Stimulated activated naive CD4-positive, alpha-beta T cell treated with Interleukin-2 at 50 U/mL for 16 hours (primary cell): ENCODE measurements at regions not wholly inside any gene's neighbourhood (a gene's known extent, or its start where the extent isn't known, plus 50 kb on each side); places are given as distances from the start of the nearest gene placed in this dataset.
"Not testable (repeated sequence)": the region's sequence is repeated elsewhere in the genome, so short reads cannot be mapped to it uniquely, and the experiment has no call there.

ENCODE experiments used
- DNase-seq: peaks from one replicate; lab custom pipeline; 2025; lab: John Stamatoyannopoulos, UW

DNA sequence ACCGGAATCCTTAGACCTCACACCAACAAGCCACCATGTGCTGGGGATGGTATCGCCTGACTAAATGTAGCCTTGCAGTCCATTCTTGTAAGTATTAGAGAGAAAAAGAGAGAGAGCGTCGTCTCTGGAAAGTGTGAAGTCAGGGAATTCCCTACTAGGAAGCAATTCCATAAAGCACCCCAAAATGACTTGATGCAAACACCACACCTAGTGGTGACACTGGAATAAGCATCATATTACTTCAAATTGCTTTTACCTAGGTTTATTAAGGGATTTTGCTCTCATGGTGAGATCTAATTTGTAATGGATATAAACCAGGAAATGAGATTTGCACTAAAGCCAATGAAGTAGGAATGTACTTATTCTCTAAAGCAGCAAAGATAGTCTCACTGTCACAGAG, 111.4 kb upstream of the METTL9 start:
- not testable (repeated sequence) for DNase-seq

- DNase-seq: not testable (repeated sequence)
Observed at GRCh38 chr16:21499046-21499445, 100.3 kb upstream of the METTL9 start.

- peak; percentile 52 for DNase-seq
Observed at GRCh38 chr16:21501223-21501868, 98.0 kb upstream of the METTL9 start.

GRCh38 chr16:21501869-21502667, 97.3 kb upstream of the METTL9 start:
- peak; percentile 82 for DNase-seq

DNA sequence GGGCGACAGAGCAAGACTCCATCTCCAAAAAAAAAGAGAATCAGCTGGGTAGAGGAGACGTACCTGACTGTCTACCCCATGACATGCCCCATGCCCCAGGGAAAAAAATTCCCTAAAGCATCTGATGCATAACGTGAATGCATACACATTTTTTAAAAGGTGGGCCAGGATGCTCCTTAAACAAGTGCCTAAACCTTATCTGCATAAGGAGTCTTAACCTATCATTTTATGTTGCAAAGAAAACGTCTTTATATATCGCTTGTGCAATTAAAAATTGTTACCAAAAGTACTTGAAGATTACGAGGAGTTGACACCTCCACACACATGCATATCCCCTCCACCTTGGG, 95.8 kb upstream of the METTL9 start:
- DNase-seq: not testable (repeated sequence)

DNA sequence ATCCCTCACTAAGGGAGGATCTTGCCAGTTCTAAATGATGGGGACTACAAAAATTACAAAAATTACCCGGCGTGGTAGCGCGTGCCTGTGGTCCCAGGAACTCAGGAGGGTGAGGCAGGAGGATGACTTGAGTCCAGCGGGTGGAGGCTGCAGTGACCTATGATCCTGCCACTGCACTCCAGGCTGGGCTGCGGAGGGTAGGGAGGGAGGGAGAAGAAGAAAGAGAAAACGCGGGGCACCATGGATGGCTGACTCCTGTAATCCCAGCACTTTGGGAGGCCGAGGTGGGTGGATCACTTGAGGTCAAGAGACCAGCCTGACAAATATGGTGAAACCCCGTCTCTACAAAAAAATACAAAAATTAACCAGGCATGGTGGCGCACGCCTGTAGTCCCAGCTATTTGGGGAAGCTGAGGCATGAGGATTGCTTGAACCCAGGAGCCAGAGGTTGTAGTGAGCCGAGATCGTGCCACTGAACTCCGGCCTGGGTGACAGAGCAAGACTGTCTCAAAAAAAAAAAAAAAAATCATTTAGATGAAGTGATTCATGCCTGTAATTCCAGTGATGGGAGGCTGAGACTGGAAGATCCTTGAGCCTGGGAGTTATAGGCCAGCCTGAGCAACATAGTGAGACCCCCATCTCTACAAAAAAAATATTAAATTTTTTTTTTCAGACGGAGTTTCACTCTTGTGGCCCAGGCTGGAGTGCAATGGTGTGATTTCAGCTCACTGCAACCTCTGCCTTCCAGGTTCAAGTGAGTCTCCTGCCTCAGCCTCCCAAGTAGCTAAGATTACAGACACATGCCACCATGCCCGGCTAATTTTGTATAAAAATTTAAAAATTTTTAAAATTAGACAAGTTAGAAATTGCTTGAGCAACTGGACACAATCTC, 95.2 kb upstream of the METTL9 start:
- DNase-seq: not testable (repeated sequence)

- DNase-seq: not testable (repeated sequence)
Observed at GRCh38 chr16:21505751-21506520, 93.4 kb upstream of the METTL9 start.

GRCh38 chr16:21506857-21507456, 92.4 kb upstream of the METTL9 start:
- DNase-seq: not testable (repeated sequence)

DNA sequence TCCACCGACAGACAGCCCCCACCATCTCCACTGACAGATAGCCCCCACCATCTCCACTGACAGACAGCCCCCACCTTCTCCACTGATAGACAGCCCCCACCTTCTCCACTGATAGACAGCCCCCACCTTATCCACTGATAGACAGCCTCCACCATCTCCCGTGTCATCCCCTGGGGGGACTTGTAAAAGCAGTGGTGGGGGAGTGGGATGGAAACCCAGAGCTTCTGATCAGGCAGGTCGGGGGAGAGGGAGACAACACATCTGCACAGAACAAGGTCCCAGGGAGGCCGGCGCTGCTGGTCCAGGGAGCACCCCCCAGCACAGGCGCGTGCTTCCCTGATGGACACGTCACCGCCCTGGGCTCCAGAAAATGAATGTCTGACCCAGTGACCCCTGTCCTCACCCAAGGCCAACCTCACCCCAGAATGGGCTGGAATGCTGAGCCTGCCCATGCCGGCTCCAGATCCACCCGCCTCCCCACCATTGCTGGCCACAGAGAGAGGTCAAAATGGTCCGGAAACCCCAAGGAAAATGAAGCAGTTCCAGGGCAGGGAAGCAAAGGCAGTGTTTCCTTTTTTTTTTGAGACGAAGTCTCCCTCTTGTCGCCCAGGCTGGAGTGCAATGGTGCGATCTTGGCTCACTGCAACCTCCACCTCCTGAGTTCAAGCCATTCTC, 91.6 kb upstream of the METTL9 start:
- not testable (repeated sequence) for DNase-seq

- DNase-seq: not testable (repeated sequence)
Observed at GRCh38 chr16:21508661-21509436, 90.5 kb upstream of the METTL9 start.

GRCh38 chr16:21509437-21510086, 89.8 kb upstream of the METTL9 start:
- DNase-seq: not testable (repeated sequence)

DNA sequence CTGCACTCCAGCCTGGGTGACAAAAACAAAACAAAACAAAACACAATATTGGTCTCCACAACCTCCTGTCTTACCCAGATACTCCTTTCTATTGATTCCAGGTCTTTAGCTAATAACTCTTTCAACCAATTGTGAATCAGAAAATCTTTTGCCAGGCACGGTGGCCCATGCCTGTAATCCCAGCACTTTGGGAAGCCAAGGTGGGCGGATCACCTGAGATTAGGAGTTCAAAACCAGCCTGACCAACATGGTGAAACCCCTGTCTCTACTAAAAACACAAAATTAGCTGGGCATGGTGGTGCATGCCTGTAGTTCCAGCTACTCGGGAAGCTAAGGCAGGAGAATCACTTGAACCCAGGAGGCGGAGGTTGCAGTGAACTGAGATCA, 88.5 kb upstream of the METTL9 start:
- not testable (repeated sequence) for DNase-seq

- DNase-seq: not testable (repeated sequence)
Observed at GRCh38 chr16:21511315-21512210, 87.8 kb upstream of the METTL9 start.

- DNase-seq: not testable (repeated sequence)
Observed at GRCh38 chr16:21512280-21513192, 86.8 kb upstream of the METTL9 start.

DNA sequence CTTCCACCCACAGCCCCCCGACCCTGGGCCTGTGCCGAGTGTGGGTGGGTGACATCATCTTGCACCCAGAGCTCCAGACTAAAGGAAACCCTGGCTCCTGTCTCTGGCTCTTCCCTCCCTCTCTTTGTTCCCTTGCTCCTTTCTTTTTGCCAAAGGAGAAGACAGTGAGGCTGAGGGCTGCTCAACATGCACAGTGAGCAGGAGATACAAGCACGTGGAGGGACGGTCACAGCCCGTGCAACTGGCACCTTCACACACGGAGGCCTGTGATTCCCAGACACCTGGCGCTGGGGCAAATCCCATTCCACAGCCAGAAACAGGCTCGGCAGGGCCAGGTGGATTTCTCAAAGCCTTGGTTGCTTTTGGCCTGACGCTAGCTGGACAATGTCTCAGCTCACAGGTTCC, 86.0 kb upstream of the METTL9 start:
- DNase-seq: not testable (repeated sequence)

DNA sequence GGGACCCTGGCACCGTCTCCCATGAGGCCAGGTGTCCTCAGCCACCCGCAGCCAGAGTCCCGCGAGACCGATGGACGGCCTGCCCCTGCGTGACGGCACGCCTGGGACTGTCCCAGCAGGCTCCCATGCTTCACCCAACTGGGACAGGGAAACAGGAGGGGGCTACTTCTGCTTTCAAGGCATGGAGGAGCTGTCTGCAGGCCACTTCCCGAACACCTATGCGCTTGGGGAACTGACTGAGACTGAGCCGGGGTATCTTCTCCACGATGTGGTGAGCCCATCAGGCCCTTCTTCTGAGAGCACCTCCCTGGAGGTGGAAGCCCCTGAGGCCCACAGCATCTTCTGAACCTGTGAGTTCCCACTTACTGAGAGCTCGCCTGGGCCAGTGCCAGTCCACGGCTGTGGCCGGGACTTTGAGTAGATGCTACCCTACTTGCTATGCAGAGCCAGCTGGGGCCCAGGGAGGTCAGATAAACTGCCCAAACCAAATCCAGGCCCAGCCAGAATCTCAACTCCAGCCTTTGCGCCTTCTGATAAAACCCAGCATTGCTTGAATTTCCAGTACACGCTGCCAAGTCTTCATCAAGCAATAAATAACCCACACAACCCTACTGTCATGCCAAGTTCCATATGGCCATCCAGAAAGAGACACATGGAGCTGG, 85.4 kb upstream of the METTL9 start:
- DNase-seq: not testable (repeated sequence)

GRCh38 chr16:21514474-21514840, 84.9 kb upstream of the METTL9 start:
- DNase-seq: not testable (repeated sequence)
